ENCODE measurements at regions not wholly inside any gene's neighbourhood (a gene's known extent, or its start where the extent isn't known, plus 50 kb on each side); places are given as distances from the start of the nearest gene placed in this dataset.

GRCh38 chr4:134544303-134544770 lies 342.7 kb upstream of the PABPC4L start:
- TF ChIP-seq EZH2 (IDR thresholded peaks at IDR 0.05) (no peak), POLR2AphosphoS5 (IDR thresholded peaks at IDR 0.05; ENCODE audit: borderline replicate concordance, low read depth, low read length) (no peak)

Measured in SK-N-MC (cell line).